ENCODE measurements at regions not wholly inside any gene's neighbourhood (a gene's known extent, or its start where the extent isn't known, plus 50 kb on each side); places are given as distances from the start of the nearest gene placed in this dataset.
"Not testable (repeated sequence)": the region's sequence is repeated elsewhere in the genome, so short reads cannot be mapped to it uniquely, and the experiment has no call there.

DNA sequence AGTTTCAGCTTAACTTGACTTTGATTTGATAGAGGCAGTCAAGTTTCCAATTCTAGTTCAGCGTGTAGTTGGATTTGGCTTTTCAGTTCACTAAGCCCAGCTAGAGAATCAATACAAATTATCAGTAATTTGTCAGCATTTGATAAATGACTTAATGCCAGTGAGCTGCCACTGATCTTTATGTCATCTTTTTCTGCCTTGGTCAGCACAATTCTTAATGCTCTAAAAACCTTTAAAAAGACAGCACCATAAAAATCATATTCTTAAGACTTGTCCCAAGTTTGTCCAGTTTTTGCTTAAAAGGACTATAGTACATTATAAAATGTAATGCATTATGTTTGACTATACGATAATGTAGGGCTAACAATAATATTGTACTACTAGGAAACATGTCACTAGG, 920.5 kb downstream of the LRFN5 start:
- no peak for DNase-seq (ENCODE audit: low read depth in 2 of 2)

DNA sequence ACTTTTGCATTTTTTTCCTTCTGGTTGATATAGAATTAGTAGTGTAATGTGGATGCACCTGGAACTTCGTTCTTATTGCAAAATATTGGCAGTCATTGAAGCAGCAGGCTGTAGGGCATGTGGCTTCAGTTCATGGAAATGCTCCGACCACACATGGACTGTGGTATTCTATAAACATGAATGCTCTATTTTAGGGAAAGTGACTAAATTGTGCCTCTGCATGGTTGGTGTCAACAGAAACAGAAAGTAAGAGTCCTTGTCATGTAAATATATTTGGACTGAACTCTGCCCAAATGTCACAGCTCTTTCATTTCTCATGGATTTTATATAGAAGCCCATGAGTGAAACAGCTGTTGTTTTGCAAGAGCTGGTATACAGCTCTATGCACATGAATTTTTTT, 917.0 kb downstream of the LRFN5 start:
- no peak for DNase-seq (ENCODE audit: low read depth in 2 of 2)

DNA sequence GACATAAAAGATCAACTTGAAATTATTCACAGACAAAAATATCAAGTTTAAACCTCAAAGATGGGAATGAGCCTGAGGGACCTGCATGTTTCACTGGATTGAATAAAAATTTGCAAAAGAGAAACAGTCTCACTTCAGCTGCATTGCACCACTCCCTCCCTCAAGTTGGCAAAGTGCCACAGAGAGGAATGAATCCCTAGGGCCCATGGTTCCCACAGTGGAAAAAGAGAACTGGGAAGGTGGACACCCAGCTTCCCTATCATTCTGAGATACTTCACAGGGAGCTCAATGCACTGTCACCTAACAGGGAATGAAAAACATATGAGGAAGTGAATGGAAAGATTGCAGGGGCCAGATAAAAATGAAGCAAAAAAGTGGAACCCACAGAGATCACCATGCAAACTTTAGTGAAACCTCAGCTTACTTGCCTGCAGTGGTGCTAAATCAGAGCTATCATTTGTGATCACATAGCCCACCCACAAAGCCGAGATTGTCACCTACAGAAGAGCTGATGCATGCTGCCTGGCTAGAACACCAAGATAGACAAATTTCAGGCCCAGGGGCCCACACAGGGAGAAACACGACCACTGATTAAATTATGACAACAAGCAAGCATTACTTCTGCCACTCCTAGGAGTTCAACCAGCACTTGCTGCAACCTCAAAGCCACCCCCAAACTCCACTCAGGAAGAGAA, 911.3 kb downstream of the LRFN5 start:
- DNase-seq (ENCODE audit: low read depth in 2 of 2): no peak

DNA sequence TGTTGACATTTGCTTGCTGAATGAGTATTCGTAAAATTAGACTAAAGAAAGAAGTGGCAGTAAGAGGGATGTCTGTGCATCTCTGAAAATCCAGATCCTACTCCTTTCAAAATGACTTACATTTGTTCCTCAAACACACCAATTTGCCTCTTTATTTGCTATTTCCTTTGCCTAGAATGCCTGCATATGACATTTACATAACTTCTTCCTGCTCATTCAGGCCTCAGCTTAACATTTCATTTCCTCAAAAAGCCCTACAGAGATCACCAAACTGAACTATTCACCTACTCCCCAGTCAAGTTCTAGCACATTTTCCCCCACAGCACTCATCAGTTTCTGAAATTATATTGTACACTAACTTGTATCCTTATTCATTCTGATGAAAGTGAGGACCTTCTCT, 907.2 kb downstream of the LRFN5 start:
- DNase-seq (ENCODE audit: low read depth in 2 of 2): no peak

DNA sequence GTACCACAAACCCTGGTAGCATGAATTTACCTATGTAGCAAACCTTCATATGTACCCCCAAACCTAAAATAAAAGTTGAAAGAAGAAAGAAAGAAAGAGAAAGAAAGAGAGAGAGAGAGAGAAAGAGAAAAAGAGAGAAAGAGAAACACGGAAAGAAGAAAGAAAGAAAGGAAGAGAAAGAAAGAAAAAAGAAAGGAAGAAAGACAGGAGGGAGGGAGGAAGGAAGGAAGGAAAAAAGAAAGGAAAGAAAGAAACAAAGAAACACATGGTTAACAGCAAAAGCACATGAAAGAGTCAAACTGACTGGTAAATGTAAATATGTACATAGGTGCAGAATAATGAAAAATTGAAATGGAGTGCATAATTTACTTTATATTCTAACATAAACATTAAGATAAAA, 903.4 kb downstream of the LRFN5 start:
- no peak for DNase-seq (ENCODE audit: low read depth in 2 of 2)

DNA sequence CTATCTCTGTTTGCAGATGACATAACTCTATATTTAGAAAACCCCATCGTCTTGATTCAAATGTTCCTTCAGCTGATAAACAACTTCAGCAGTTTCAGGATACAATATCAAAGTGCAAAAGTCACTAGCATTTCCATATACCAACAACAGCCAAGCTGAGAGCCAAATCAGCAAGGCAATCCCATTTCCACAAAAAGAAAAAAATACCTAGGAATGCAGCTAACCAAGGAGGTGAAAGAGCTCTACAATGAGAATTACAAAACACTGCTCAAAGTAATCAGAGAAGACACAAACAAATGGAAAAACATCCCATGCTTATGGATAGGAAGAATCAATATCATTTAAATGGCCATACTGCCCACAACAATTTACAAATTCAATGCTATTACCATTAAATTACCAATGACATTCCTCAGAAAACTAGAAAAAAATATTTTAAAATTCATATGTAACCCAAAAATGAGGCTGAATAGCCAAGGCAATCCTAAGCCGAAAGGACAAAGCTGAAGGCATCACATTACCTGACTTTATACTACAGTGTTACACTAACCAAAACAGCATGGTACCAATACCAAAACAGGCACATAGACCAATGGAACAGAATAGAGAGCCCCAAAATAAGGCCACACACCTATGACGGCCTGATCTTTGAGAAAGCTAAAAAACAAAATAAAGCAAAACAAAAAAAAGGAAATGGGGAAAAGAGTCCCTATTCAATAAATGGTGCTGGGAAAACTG, 901.7 kb downstream of the LRFN5 start:
- DNase-seq (ENCODE audit: low read depth in 2 of 2): no peak

DNA sequence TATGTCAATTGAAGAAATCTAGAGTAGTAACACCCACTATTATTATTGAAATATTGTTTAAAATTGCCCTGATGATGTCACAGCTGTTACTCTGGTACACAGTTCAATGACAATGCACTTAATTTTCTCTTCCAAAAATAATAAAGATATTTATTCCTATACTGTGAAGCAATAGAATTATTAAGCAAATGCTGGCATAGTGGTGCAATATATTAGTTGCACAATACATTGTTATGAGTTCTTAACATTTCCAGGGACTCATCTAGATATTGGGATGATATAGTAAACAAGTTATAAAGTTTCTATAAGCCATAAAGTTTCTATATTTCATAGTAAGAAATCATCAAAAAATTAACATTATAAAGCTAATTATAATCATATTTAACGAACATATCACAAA, 897.8 kb downstream of the LRFN5 start:
- no peak for DNase-seq (ENCODE audit: low read depth in 2 of 2)

DNA sequence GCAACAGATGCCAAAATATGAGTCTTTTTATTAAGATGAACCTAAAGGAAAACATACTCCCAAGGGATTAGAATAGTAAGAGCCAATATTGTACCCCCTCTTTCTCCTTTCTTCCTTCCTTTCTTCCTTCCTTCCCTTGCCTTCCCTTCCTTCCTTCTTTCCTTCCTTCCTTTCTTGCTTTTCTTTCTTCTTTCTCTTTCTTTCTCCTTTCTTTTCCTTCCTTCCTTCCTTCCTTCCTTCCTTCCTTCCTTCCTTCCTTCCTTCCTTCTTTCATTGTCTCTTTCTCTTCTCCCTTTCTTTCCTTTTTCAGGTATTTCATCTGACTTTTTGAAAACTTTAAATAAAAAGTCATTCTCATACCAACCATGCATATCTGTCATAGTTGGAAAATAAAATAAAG, 892.5 kb downstream of the LRFN5 start:
- DNase-seq (ENCODE audit: low read depth in 2 of 2): no peak

DNA sequence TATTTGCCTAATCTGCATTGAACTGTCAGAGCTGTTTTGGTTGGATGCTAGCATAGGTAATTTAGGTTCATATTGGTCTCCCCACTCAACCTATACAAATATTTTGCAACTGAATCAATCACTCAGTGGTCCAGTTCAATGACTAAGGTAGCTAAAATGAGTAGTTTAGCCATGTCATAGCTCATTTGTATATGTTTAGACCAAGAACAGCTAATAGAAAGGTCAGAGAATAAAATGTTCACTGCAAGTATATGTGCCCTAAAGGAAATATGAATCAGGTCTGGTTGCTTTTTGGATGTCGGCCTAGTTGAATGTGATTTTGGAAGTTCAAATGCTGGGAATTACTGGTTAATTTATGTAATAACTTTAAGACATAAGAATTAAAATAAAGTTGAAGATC, 883.9 kb downstream of the LRFN5 start:
- DNase-seq (ENCODE audit: low read depth in 2 of 2): no peak

DNA sequence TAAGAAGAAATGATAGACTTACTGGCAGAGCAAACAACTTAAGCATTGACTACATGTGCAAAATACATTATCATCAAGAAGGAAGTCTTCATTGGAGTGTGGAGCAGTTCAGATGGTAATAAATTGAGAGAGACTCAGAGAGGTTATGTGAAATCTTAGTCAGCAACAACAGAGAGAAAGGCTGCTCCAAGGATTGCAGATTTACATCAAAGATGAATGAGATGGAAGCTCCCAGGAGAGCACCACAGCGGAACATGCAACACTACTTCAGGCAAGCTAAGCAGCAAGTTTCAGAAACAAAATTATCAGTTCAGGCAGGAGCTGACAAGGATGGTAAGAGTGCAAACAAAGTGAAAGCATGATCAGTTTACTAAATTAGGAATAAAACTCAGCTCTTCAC, 882.3 kb downstream of the LRFN5 start:
- DNase-seq (ENCODE audit: low read depth in 2 of 2): no peak

DNA sequence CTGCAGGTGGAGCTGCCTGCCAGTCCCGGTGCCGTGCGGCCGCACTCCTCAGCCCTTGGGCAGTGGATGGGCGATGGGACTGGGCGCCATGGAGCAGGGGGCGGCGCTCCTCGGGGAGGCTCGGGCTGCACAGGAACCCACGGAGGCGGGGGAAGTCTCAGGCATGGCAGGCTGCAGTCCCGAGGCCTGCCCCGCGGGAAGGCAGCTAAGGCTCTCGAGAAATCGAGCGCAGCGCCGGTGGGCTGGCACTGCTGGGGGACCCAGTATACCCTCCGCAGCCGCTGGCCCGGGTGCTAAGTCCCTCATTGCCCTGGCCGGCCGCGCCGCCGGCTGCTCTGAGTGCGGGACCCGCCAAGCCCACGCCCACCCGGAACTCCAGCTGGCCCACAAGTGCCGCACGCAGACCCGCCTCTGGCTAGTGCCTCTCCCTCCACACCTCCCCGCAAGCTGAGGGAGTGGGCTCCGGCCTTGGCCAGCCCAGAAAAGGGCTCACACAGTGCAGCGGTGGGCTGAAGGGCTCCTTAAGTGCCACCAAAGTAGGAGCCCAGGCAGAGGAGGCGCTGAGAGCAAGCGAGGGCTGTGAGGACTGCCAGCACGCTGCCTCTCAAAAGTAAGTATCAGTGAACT, 875.8 kb downstream of the LRFN5 start:
- not testable (repeated sequence) for DNase-seq (ENCODE audit: low read depth in 2 of 2)

DNA sequence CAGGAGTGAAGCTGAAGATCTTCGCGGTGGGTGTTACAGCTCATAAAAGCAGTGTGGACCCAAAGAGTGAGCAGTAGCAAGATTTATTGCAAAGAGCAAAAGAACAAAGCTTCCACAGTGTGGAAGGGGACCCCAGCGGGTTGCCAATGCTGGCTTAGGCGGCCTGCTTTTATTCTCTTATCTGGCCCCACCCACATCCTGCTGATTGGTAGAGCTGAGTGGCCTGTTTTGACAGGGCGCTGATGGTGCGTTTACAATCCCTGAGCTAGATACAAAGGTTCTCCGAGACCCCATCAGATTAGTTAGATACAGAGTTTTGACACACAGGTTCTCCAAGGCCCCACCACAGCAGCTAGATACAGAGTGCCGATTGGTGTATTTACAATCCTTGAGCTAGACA, 875.0 kb downstream of the LRFN5 start:
- not testable (repeated sequence) for DNase-seq (ENCODE audit: low read depth in 2 of 2)

DNA sequence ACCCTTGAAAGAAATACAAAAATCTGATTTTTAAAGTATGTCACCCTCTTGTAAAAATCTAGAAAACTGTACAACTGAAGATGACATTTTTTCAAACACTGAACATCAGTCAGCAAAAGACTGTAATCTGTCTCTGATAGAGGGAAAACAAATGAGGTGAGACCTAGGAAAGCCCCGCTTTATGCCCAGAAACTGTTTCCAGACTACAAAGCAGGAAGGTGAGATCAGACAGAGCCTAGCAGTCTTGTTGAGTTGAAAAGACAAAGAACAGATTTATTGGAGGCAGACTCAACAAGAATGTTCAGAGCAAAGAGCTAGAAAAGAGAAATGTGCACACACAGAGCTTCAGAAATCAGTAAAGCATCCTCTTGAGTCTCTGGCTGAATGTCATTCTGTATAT, 873.6 kb downstream of the LRFN5 start:
- DNase-seq (ENCODE audit: low read depth in 2 of 2): no peak

DNA sequence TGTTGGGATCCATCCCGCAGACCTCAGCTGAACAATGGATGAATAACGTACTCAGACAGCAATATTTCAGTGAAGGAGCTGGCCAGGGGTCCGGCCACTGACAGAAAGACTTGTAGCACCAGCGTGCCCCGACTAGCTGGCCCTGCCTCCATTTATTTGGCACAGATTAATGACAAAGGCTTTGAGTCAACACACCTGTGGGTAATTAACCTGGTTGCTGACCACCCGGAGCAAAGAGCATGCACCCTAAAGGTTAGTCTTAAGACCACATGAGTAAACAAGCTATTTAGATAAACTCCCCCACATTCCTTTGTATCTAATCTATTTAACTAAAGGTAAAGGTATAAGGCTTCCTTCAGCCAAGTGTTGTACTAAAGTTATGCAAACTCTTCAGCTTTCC, 868.6 kb downstream of the LRFN5 start:
- DNase-seq (ENCODE audit: low read depth in 2 of 2): no peak

DNA sequence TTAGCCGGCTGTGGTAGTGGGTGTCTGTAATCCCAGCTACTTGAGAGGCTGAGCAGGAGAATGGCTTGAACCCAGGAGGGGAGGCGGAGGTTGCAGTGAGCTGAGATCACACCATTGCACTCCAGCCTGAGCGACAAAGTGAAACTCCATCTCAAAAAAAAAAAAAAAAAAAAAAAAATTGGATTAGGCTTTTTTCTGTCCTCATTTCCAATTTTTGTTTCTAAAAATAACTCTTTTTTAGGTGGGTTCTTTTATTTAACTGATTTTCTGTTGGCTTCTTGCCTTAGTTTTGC, 863.7 kb downstream of the LRFN5 start:
- no peak for DNase-seq (ENCODE audit: low read depth in 2 of 2)

DNA sequence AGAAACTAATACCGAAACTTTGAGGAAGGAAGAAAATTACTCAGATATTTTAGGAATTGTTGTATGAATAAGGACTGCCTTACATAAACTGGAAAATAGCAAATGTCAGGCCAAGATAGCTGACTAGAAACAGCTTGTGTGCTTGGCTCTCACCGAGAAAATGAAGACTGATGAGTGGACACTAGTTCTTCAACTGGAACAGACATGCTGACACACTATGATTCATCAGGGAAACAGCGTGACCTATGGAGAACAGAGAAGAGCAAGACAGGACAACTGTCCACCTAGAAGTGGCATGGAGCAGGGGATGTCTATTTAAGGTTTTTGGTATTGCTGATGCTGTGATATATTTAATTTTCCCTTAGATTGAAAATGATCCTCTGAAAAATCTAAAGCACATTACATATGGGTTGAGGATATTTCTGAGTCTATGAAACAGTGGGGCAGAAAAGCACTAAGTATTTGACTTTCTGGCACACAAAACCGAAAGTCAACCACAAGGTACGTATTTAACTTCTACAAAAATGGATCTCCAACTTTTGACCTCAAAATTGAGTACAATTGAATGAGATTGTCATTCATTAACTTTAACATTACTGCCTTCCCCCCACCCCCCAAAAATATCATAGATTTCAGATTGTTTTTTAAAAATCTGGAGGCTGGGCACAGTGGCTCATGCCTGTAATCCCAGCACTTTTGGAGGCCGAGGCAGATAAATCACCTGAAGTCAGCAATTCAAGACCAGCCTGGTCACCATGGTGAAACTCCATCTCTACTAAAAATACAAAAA, 863.2 kb downstream of the LRFN5 start:
- no peak for DNase-seq (ENCODE audit: low read depth in 2 of 2)

DNA sequence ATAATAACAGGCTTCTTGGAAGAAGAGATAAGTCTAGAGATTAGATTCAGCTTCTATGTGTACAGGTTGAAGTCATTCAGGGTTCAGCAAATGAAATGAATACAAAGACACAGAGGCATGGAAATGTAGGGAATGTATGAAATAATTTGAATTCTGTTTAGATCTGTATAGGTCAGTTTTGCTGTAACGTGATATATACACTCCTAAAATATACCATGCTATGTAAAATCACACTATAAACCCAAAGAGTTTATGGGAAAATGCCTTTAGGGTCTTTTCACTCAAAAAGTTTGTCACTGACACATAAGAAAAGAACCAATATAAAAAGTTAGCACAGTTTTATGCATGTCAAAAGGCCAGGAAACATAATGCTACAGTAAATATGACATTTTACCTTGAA, 854.0 kb downstream of the LRFN5 start:
- no peak for DNase-seq (ENCODE audit: low read depth in 2 of 2)

DNA sequence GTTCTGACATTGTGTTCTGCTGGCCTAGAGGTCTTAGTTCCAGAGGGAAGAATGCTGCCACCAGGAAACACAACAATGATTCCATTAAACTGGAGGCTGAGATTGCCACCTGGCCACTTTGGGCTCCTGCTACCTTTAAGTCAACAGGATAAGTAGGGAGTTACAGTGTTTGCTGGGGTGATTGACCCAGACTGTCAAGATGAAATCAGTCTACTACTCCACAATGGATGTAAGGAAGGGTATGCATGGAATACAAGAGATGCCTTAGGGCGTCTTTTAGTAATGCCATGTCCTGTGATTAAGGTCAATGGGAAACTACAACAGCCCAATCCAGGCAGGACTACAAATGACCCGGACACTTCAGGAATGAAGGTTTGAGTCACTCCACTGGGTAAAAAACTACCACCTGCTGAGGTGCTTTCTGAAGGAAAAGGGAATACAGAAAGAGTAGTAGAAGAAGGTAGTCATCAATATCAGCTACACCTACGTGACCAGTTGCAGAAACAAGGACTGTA, 852.6 kb downstream of the LRFN5 start:
- no peak for DNase-seq (ENCODE audit: low read depth in 2 of 2)

DNA sequence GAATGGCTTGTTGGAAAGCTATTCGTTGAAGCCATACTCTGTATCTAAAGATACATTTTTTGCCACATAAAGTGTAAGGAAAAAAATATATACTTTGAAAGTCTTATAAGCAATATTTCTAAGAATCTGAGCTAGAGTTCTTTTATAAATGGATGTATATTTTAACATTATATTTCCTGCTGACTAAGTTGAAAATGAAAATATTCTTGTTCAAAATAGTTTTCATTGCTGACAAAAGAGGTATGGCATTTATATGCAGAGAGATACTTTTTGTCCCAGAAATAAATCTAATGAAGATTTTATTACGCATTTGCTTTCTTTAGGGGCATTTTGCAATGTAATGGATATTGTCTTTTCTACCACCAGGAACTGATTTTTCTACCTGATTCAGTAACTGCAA, 834.9 kb downstream of the LRFN5 start:
- no peak for DNase-seq (ENCODE audit: low read depth in 2 of 2)

DNA sequence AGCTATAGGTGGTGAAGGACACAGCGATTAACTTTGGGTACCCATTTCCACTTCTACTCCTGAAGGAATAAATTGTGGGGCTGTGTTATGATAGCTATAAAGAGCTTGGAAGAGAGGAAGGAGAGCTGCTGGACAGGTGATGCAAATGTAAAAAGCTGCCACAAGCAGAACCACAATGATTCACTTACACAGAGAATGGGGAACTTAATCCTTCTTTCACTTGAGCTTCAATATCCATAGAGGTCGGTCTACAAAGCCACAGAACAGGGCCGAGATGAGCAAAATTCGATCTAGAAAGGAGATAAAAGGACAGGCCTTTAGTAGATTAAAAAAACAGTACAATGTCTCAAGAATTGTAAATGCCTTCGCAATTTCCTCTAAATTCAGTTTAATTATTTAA, 831.1 kb downstream of the LRFN5 start:
- no peak for DNase-seq (ENCODE audit: low read depth in 2 of 2)

DNA sequence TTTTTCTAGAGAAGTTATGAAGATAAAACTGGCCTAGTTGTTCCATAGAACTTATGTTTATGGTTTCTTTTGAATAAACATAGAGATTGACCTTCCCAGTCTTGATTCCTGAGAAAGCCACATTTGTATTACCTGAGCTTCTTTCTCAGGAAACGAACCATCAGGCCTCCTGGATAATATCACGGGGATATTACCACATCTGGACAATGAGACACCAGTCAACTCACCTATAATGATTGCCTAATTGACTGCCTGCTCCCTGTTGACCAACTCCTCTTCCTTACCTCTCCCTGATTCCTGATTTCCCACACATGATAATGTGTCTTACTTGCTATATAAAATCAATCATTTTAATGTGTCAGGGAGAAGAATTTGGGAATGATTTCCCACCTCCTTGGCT, 822.7 kb downstream of the LRFN5 start:
- no peak for DNase-seq (ENCODE audit: low read depth in 2 of 2)

DNA sequence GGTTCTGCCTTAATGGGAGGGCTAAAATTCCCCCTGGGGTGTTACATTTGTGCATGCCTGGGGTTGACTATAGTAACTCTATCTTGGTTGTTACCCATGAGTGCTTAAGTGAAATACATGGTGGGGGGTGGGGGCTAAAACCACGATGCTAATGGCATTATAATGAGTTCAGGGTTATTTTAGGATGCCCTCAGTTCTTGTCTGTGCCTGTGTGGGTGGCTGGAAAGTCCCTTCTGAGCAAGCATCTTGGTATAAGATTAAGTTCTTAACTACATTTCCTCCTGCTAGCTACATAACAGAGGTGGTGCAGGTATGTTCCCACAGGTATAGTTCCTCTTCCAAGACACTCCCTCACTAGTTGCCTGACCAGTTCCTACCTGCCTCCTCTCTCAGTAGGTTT, 822.3 kb downstream of the LRFN5 start:
- no peak for DNase-seq (ENCODE audit: low read depth in 2 of 2)

Data from dermis microvascular lymphatic vessel endothelial cell (primary cell).